DOHH2 (cell line): ENCODE measurements at regions not wholly inside any gene's neighbourhood (a gene's known extent, or its start where the extent isn't known, plus 50 kb on each side); places are given as distances from the start of the nearest gene placed in this dataset.

Experiments used
- H3F3A ChIP-seq: fragments of 200-600 bp; sonication (generic), shearing (Covaris generic); 2 replicates; pipeline ENCODE4 v1.6.0; 2016; ENCODE audit warnings: antibody characterized with exemption, mild to moderate bottlenecking; ENCODE audit not compliant: control insufficient read depth, insufficient read depth
- H3K27ac ChIP-seq: fragments of 200-600 bp; sonication (generic); 2 replicates; pipeline ENCODE4 v1.5.1; 2014; ENCODE audit warnings: low read depth, mild to moderate bottlenecking, low read length, moderate library complexity
- H3K27me3 ChIP-seq: fragments of 200-600 bp; sonication (generic); 2 replicates; pipeline ENCODE4 v1.6.1; 2014; ENCODE audit warnings: mild to moderate bottlenecking, low read length, mixed read lengths; ENCODE audit not compliant: control insufficient read depth
- H3K36me3 ChIP-seq: fragments of 200-600 bp; sonication (generic); 2 replicates; pipeline ENCODE4 v1.6.1; 2014; ENCODE audit warnings: mild to moderate bottlenecking, low read length, moderate library complexity, mixed read lengths; ENCODE audit not compliant: control insufficient read depth
- H3K4me1 ChIP-seq: fragments of 200-600 bp; sonication (generic); 2 replicates; pipeline ENCODE4 v1.6.1; 2014; ENCODE audit warnings: mild to moderate bottlenecking, low read length, mixed read lengths; ENCODE audit not compliant: control insufficient read depth
- H3K4me2 ChIP-seq: fragments of 200-600 bp; sonication (generic); 2 replicates; pipeline ENCODE4 v1.6.0; 2014; ENCODE audit warnings: mild to moderate bottlenecking, low read length, moderate library complexity
- H3K4me3 ChIP-seq: fragments of 200-600 bp; sonication (generic); 2 replicates; pipeline ENCODE4 v1.5.1; 2014; ENCODE audit warnings: mild to moderate bottlenecking, low read length, mixed read lengths
- H3K79me2 ChIP-seq: fragments of 200-600 bp; sonication (generic); 2 replicates; pipeline ENCODE4 v1.6.1; 2014; ENCODE audit warnings: mild to moderate bottlenecking, low read length, mixed read lengths; ENCODE audit not compliant: control insufficient read depth
- H3K9me2 ChIP-seq: fragments of 200-600 bp; sonication (generic); replicated peaks from 2 replicates; pipeline ENCODE4 v1.6.1; 2014; ENCODE audit warnings: mild to moderate bottlenecking, low read length, mixed read lengths; ENCODE audit not compliant: control insufficient read depth
- H3K9me3 ChIP-seq: fragments of 200-600 bp; sonication (generic); 2 replicates; pipeline ENCODE4 v1.6.1; 2014; ENCODE audit warnings: antibody characterized with exemption, low read length, mixed read lengths; ENCODE audit not compliant: control insufficient read depth, insufficient read depth
- H4K20me1 ChIP-seq: fragments of 200-600 bp; sonication (generic); 2 replicates; pipeline ENCODE4 v1.6.0; 2014; ENCODE audit warnings: low read depth, mild to moderate bottlenecking, antibody characterized with exemption, low read length, moderate library complexity; ENCODE audit not compliant: control insufficient read depth, insufficient read depth
- EZH2phosphoT487 ChIP-seq: fragments of 200-600 bp; sonication (generic); IDR thresholded peaks from 2 replicates; pipeline ENCODE4 v1.6.1; 2017; ENCODE audit warnings: borderline replicate concordance, mild to moderate bottlenecking, antibody characterized with exemption, low read length, moderate library complexity, mixed read lengths
- TF ChIP-seq, protein P1 (sequence below): fragments of 200-600 bp; sonication (generic); IDR thresholded peaks from one replicate; pipeline ENCODE4 v1.5.1; 2014; ENCODE audit warnings: antibody characterized with exemption, mild to moderate bottlenecking, low read depth, low read length; ENCODE audit not compliant: poor library complexity, severe bottlenecking

DNA sequence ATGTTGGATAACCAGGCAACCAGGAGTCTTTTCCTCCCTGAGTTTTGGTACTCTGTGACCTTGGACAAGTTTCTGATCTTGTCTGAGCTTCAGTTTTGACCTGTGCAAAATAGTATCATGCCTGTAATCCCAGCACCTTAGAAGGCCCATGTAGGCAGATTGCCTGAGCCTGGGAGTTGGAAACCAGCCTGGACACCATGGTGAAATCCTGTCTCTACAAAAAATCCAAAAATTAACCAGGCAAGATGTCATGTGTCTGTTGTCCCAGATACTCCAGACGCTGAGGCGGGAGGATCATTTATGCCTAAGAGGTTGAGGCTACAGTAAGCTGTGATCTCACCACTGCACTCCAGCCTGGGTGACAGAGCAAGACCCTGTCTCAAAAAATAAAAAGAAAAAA is 114.8 kb downstream of the IL12A start:
- no peaks in the 10 kb centered on the region for H4K20me1 ChIP-seq
- H3K79me2 ChIP-seq: no peaks in the 10 kb centered on the region
- no peak for TF ChIP-seq EZH2phosphoT487
- TF ChIP-seq, protein P1, sequence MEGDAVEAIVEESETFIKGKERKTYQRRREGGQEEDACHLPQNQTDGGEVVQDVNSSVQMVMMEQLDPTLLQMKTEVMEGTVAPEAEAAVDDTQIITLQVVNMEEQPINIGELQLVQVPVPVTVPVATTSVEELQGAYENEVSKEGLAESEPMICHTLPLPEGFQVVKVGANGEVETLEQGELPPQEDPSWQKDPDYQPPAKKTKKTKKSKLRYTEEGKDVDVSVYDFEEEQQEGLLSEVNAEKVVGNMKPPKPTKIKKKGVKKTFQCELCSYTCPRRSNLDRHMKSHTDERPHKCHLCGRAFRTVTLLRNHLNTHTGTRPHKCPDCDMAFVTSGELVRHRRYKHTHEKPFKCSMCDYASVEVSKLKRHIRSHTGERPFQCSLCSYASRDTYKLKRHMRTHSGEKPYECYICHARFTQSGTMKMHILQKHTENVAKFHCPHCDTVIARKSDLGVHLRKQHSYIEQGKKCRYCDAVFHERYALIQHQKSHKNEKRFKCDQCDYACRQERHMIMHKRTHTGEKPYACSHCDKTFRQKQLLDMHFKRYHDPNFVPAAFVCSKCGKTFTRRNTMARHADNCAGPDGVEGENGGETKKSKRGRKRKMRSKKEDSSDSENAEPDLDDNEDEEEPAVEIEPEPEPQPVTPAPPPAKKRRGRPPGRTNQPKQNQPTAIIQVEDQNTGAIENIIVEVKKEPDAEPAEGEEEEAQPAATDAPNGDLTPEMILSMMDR: no peak

DNA sequence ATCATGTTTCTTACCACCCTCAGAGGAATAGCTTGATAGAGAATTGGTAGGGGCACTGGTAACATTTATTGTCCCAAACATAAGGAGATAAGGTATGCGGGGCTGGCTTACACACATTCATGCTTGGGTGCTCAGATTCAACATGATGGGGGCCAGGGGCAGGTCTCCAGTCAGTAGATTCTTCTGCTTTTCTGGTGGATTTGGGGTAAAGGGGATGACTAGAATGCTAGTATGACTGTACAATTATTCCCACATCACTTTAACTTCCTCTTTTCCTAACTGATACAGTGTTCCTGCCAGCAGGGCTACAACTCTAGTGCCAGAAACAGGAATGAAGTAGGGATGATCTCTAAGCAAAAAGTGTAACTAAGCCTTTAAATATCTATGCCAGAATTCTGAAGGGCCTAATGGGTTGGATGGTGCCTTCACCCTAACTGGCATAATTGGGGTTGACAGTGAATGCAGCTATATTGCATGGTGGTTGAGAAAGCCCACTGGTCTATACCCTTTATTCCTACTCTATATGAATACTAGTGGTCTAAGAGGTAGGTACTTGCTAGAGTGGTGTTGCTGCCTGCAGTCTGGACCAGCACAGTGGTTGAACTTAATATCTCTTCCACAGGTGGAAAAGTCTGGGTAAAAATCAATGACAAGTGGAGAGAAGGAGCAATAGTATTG is 117.4 kb downstream of the IL12A start:
- H3K36me3 ChIP-seq: no peaks in the 10 kb centered on the region
- H3K4me2 ChIP-seq: no peak overlapping the region
- H3K9me3 ChIP-seq: no peaks in the 10 kb centered on the region
- H3K4me3 ChIP-seq: no peak overlapping the region
- H3K27ac ChIP-seq: no peak overlapping the region
- H3K27me3 ChIP-seq: no peaks in the 10 kb centered on the region
- H3K4me1 ChIP-seq: peaks cover 13% of the 10 kb centered on the region
- no peaks in the 10 kb centered on the region for H3K79me2 ChIP-seq
- TF ChIP-seq, protein P1: no peak
- no peaks in the 10 kb centered on the region for H3K9me2 ChIP-seq
- no peaks in the 10 kb centered on the region for H4K20me1 ChIP-seq
- H3F3A ChIP-seq: no peaks in the 10 kb centered on the region

More for the DNA sequence above, 114.8 kb downstream of the IL12A start:
- no peak overlapping the region for H3K4me2 ChIP-seq
- H3K9me2 ChIP-seq: no peaks in the 10 kb centered on the region
- H3F3A ChIP-seq: no peaks in the 10 kb centered on the region
- H3K4me3 ChIP-seq: no peak overlapping the region
- no peak overlapping the region for H3K27ac ChIP-seq
- H3K36me3 ChIP-seq: no peaks in the 10 kb centered on the region
- no peaks in the 10 kb centered on the region for H3K9me3 ChIP-seq
- no peaks in the 10 kb centered on the region for H3K27me3 ChIP-seq
- H3K4me1 ChIP-seq: peaks cover 28% of the 10 kb centered on the region

- Histone ChIP-seq H3K4me3 (no peak overlapping the region), H3K4me1 (peaks cover 13% of the 10 kb centered on the region), H3K4me2 (no peak overlapping the region), H3K9me2 (no peaks in the 10 kb centered on the region), H3K27ac (no peak overlapping the region), H3K9me3 (no peaks in the 10 kb centered on the region), H3K27me3 (no peaks in the 10 kb centered on the region), H3K79me2 (no peaks in the 10 kb centered on the region), H4K20me1 (no peaks in the 10 kb centered on the region), H3K36me3 (no peaks in the 10 kb centered on the region), H3F3A (no peaks in the 10 kb centered on the region)
- TF ChIP-seq, protein P1: no peak
- no peak for TF ChIP-seq EZH2phosphoT487
Measured at GRCh38 chr3:160106905-160107861, 118.0 kb upstream of the C3orf80 start.
